Keratinocyte (primary cell): ENCODE measurements at regions not wholly inside any gene's neighbourhood (a gene's known extent, or its start where the extent isn't known, plus 50 kb on each side); places are given as distances from the start of the nearest gene placed in this dataset.

Source experiments
- DNase-seq: peaks from one replicate; pipeline ENCODE4 v3.0.0-alpha.2; 2011; ENCODE audit warnings: low read depth, missing footprints, low spot score
- FAIRE-seq: peaks from 2 replicates; lab custom pipeline; 2011; peaks lifted over from hg19 to GRCh38; lab: Jason Lieb, UNC
- H2AFZ ChIP-seq: 2 replicates; pipeline ENCODE4 v1.6.0; 2012; ENCODE audit warnings: low read length, control low read depth, inconsistent platforms; ENCODE audit not compliant: control insufficient read depth
- H3K27ac ChIP-seq: 2 replicates; pipeline ENCODE4 v1.5.1; 2011; ENCODE audit warnings: low read length; ENCODE audit not compliant: control insufficient read depth, insufficient read depth
- H3K27me3 ChIP-seq: 3 replicates; pipeline ENCODE4 v1.6.0; 2011; ENCODE audit warnings: low read length; ENCODE audit not compliant: control insufficient read depth, insufficient read depth; ENCODE audit errors: extremely low read depth
- H3K36me3 ChIP-seq, 2 experiments: 2 replicates in 1 of 2; 3 replicates in 1 of 2; pipeline ENCODE4 v1.5.1; 2011; ENCODE audit warnings: low read length in 2 of 2, mild to moderate bottlenecking in 1 of 2; ENCODE audit not compliant: control insufficient read depth in 2 of 2, insufficient read depth in 2 of 2; ENCODE audit errors: extremely low read depth in 1 of 2
- H3K4me1 ChIP-seq: 3 replicates; pipeline ENCODE4 v1.5.1; 2011; ENCODE audit warnings: low read length; ENCODE audit not compliant: control insufficient read depth, insufficient read depth; ENCODE audit errors: extremely low read depth
- H3K4me2 ChIP-seq: 3 replicates; pipeline ENCODE4 v1.6.0; 2011; ENCODE audit warnings: low read depth, low read length; ENCODE audit not compliant: control insufficient read depth, insufficient read depth; ENCODE audit errors: extremely low read depth
- H3K4me3 ChIP-seq, 3 experiments: fragments of 200-600 bp in 1 of 3; sonication (generic) in 1 of 3; 2 replicates in 2 of 3; 3 replicates in 1 of 3; pipeline ENCODE4 v1.5.1; 2011 to 2016; ENCODE audit warnings: low read length in 3 of 3, mild to moderate bottlenecking in 3 of 3, control low read depth in 2 of 3, inconsistent platforms in 1 of 3, low read depth in 1 of 3, mixed read lengths in 1 of 3, mixed run types in 1 of 3, moderate library complexity in 1 of 3; ENCODE audit not compliant: control insufficient read depth in 2 of 3, insufficient read depth in 2 of 3; ENCODE audit errors: extremely low read depth in 1 of 3
- H3K79me2 ChIP-seq: 2 replicates; pipeline ENCODE4 v1.6.0; 2012; ENCODE audit warnings: low read length; ENCODE audit not compliant: control insufficient read depth, insufficient read depth
- H3K9ac ChIP-seq: 3 replicates; pipeline ENCODE4 v1.6.0; 2011; ENCODE audit warnings: low read length; ENCODE audit not compliant: control insufficient read depth, insufficient read depth; ENCODE audit errors: extremely low read depth
- H3K9me1 ChIP-seq: 3 replicates; pipeline ENCODE4 v1.6.0; 2011; ENCODE audit warnings: low read length; ENCODE audit not compliant: control insufficient read depth, insufficient read depth; ENCODE audit errors: extremely low read depth
- H3K9me3 ChIP-seq: 2 replicates; pipeline ENCODE4 v1.5.1; 2012; ENCODE audit warnings: low read depth, low read length; ENCODE audit not compliant: control insufficient read depth
- H4K20me1 ChIP-seq: 3 replicates; pipeline ENCODE4 v1.6.0; 2011; ENCODE audit warnings: low read length; ENCODE audit not compliant: control insufficient read depth, insufficient read depth; ENCODE audit errors: extremely low read depth
- CTCF ChIP-seq, 3 experiments: IDR thresholded peaks in 1 of 3; conservative IDR thresholded peaks in 1 of 3; optimal IDR thresholded peaks in 1 of 3; 2 replicates in 2 of 3; 3 replicates in 1 of 3; pipeline versions ENCODE3 to v1.5.1; 2011; ENCODE audit warnings: low read length in 3 of 3, mild to moderate bottlenecking in 3 of 3, moderate library complexity in 2 of 3, control low read depth in 1 of 3, inconsistent platforms in 1 of 3; ENCODE audit not compliant: insufficient read depth in 2 of 3; ENCODE audit errors: extremely low read depth in 1 of 3
- EZH2 ChIP-seq: IDR thresholded peaks from one replicate; pipeline ENCODE4 v1.6.1; 2012; ENCODE audit warnings: inconsistent platforms, mild to moderate bottlenecking, low read length, moderate library complexity
- dilution Hi-C: fragments of 300-500 bp; cut with MboI; formaldehyde crosslinking; loops from one replicate; pipeline ENCODE4 v1.7.0; 2020; ENCODE audit warnings: low sequenced_read_pairs; ENCODE audit not compliant: extremely low pct_ligation_motif_present

- no peaks in the 10 kb centered on the region for H3K9me3 ChIP-seq
- TF ChIP-seq CTCF (optimal IDR thresholded peaks at IDR 0.05 in 1 of 3, IDR thresholded peaks at IDR 0.05 in 1 of 3, conservative IDR thresholded peaks at IDR 0.05 in 1 of 3; ENCODE audit: extremely low read depth in 1 of 3, insufficient read depth in 2 of 3, low read length in 3 of 3) (no peak), EZH2 (no peak)
- no peaks in the 10 kb centered on the region for H3K79me2 ChIP-seq
- H3K4me3 ChIP-seq: no peak overlapping the region
- H3K4me1 ChIP-seq: peaks cover 3% of the 10 kb centered on the region
- DNase-seq (no peak), FAIRE-seq (no peak)
- no peaks in the 10 kb centered on the region for H3K36me3 ChIP-seq
- no peak overlapping the region for H3K9ac ChIP-seq
- no peaks in the 10 kb centered on the region for H4K20me1 ChIP-seq
- dilution Hi-C loops: no loop called here
- no peak overlapping the region for H2AFZ ChIP-seq
- no peak overlapping the region for H3K27ac ChIP-seq
- H3K9me1 ChIP-seq: no peaks in the 10 kb centered on the region
- peaks cover 22% of the 10 kb centered on the region for H3K27me3 ChIP-seq
- no peak overlapping the region for H3K4me2 ChIP-seq
These were observed 167.5 kb downstream of the ZNF281 start for GRCh38 chr1:200242110-200243041.

GRCh38 chr1:200240656-200241055, 169.2 kb downstream of the ZNF281 start:
- Histone ChIP-seq H2AFZ (no peak overlapping the region), H3K9ac (no peak overlapping the region), H4K20me1 (no peaks in the 10 kb centered on the region), H3K9me3 (no peaks in the 10 kb centered on the region), H3K9me1 (no peaks in the 10 kb centered on the region), H3K4me3 (no peak overlapping the region), H3K27me3 (peaks cover 18% of the 10 kb centered on the region), H3K27ac (no peak overlapping the region), H3K4me2 (no peak overlapping the region), H3K4me1 (peaks cover 7% of the 10 kb centered on the region), H3K79me2 (no peaks in the 10 kb centered on the region), H3K36me3 (no peaks in the 10 kb centered on the region)
- dilution Hi-C loops: no loop called here
- no peak for DNase-seq
- TF ChIP-seq EZH2 (no peak), CTCF (optimal IDR thresholded peaks at IDR 0.05 in 1 of 3, IDR thresholded peaks at IDR 0.05 in 1 of 3, conservative IDR thresholded peaks at IDR 0.05 in 1 of 3; ENCODE audit: extremely low read depth in 1 of 3, insufficient read depth in 2 of 3, low read length in 3 of 3) (no peak)
- no peak for FAIRE-seq
